ENCODE measurements at regions not wholly inside any gene's neighbourhood (a gene's known extent, or its start where the extent isn't known, plus 50 kb on each side); places are given as distances from the start of the nearest gene placed in this dataset.
A peak's percentile ranks its signal among the peaks of the same experiment; 100 is the strongest.

DNA sequence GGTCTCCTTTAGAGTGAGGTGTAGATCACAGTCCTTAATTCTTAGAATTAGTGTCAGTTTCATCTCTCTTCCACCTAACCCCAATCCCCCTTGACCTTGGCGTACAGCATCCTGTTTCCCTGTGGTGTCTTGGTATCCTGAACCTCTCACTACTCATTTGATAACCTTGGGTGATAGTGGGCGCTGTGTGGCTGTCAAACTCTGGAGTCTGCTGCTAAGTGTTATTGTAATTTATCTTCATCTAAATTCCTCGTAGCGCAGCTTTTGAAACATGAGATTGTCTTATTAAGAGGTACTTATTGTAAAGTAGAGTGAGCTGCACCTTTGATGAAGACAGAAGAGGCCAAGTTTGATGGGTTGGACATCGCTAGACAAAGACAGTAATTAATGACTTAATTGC lies 222.6 kb upstream of the SPRED2 start:
- WGBS (ENCODE audit: insufficient coverage), result 100% methylated on average over 1 of the region's 5 CpGs
- Histone ChIP-seq H3K4me1 (ENCODE audit: control insufficient read depth, insufficient read depth, low read length) (no peaks in the 10 kb centered on the region), H3K36me3 (ENCODE audit: control insufficient read depth, insufficient read depth, low read length) (no peaks in the 10 kb centered on the region), H3K4me3 (ENCODE audit: low read depth, low read length) (no peak overlapping the region), H3K27me3 (ENCODE audit: control insufficient read depth, insufficient read depth, low read length) (no peaks in the 10 kb centered on the region), H3K9me3 (ENCODE audit: control insufficient read depth, insufficient read depth, low read length) (no peaks in the 10 kb centered on the region), H3K27ac (ENCODE audit: low read depth, low read length) (no peak overlapping the region)
- no peak for DNase-seq (ENCODE audit: low read depth in 4 of 6, low spot score in 6 of 6)

DNA sequence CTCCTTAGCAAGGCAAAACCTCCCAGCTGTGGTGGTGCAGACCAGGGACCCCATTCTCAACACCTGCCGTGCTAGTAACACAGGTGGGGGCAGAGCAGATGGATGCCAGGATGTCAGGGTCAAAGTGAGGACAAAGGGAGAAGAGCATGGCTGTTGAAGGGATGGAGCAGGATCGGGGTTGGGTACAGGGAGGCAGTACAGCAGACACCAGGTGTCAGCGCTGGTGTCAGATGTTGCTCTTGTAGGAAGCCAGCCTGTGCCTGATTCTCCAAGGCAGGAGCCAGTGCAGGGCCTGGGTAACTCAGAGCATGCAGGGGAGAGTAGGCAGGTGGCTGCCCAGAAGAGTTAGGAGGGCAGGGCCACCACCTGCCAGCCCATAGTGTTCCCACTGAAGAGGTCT lies 222.1 kb upstream of the SPRED2 start:
- Histone ChIP-seq H3K4me3 (ENCODE audit: low read depth, low read length) (no peak overlapping the region), H3K27ac (ENCODE audit: low read depth, low read length) (no peak overlapping the region), H3K36me3 (ENCODE audit: control insufficient read depth, insufficient read depth, low read length) (no peaks in the 10 kb centered on the region), H3K27me3 (ENCODE audit: control insufficient read depth, insufficient read depth, low read length) (no peaks in the 10 kb centered on the region), H3K4me1 (ENCODE audit: control insufficient read depth, insufficient read depth, low read length) (no peaks in the 10 kb centered on the region), H3K9me3 (ENCODE audit: control insufficient read depth, insufficient read depth, low read length) (no peaks in the 10 kb centered on the region)
- 74% methylated on average over 3 of the region's 3 CpGs for WGBS (ENCODE audit: insufficient coverage)
- DNase-seq (ENCODE audit: low read depth in 4 of 6, low spot score in 6 of 6), result no peak

DNA sequence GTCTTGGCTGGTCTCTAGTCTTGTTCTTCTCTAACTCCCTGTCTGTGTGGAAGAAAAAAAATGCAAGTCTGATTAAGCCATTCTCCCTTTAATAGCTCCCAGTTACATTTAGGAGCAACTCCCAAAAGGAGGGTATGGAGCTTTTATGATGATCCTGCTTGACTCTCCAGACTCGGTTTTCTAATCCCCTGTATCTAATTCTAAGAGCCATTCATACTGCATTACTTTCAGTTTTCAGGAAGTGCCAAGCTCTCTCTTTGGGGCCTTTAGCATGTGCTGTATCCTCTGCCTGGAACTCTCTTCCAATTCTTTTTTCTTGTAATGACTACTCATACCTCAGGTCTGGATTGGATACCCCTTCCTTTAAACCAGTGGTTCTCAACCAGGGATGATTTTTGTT lies 219.7 kb upstream of the SPRED2 start:
- no peaks in the 10 kb centered on the region for H3K27me3 ChIP-seq (ENCODE audit: control insufficient read depth, insufficient read depth, low read length)
- H3K36me3 ChIP-seq (ENCODE audit: control insufficient read depth, insufficient read depth, low read length), result no peaks in the 10 kb centered on the region
- H3K4me1 ChIP-seq (ENCODE audit: control insufficient read depth, insufficient read depth, low read length), result no peaks in the 10 kb centered on the region
- no peaks in the 10 kb centered on the region for H3K9me3 ChIP-seq (ENCODE audit: control insufficient read depth, insufficient read depth, low read length)
- H3K27ac ChIP-seq (ENCODE audit: low read depth, low read length), result no peak overlapping the region
- WGBS (ENCODE audit: insufficient coverage), result 56% methylated on average over 1 of the region's 1 CpG
- no peak overlapping the region for H3K4me3 ChIP-seq (ENCODE audit: low read depth, low read length)
- DNase-seq (ENCODE audit: low read depth in 4 of 6, low spot score in 6 of 6), result no peak

GRCh38 chr2:65649811-65650589 lies 217.6 kb upstream of the SPRED2 start:
- no peak for DNase-seq (ENCODE audit: low read depth in 4 of 6, low spot score in 6 of 6)
- no peaks in the 10 kb centered on the region for H3K9me3 ChIP-seq (ENCODE audit: control insufficient read depth, insufficient read depth, low read length)
- no peak overlapping the region for H3K4me3 ChIP-seq (ENCODE audit: low read depth, low read length)
- H3K27me3 ChIP-seq (ENCODE audit: control insufficient read depth, insufficient read depth, low read length), result no peaks in the 10 kb centered on the region
- no CpG with 5 or more reads among the region's 5 CpGs for WGBS (ENCODE audit: insufficient coverage)
- H3K4me1 ChIP-seq (ENCODE audit: control insufficient read depth, insufficient read depth, low read length), result no peaks in the 10 kb centered on the region
- H3K36me3 ChIP-seq (ENCODE audit: control insufficient read depth, insufficient read depth, low read length), result no peaks in the 10 kb centered on the region
- H3K27ac ChIP-seq (ENCODE audit: low read depth, low read length), result no peak overlapping the region

DNA sequence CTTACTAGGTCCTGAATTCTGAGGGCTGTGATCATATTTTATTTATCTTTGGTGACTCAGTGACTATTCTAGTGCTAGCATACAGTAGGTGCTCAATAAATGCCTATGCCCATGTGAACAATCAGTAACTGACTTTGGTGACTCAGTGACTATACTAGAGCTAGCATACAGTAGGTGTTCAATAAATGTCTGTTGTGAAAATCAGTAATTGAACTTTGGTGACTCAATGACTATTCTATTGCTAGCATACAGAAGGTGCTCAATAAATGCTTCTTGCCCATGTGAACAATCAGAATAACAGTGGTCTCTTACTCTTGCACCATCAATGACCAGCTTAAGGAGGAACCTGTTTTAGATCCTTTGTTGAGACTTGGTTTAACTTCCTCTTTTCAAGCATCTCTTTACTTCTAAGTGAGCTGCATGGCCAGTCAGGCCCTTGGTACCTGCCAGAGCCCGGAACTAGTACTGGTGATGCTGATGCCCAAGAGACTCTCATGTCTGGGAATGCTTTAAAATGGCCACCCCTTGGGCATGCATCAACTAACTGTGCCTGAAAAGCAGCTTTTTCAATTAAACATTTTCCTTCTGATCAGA lies 214.9 kb upstream of the SPRED2 start:
- WGBS (ENCODE audit: insufficient coverage), result 100% methylated on average over 1 of the region's 1 CpG
- H3K9me3 ChIP-seq (ENCODE audit: control insufficient read depth, insufficient read depth, low read length), result no peaks in the 10 kb centered on the region
- no peak for DNase-seq (ENCODE audit: low read depth in 4 of 6, low spot score in 6 of 6)
- H3K4me3 ChIP-seq (ENCODE audit: low read depth, low read length), result no peak overlapping the region
- H3K36me3 ChIP-seq (ENCODE audit: control insufficient read depth, insufficient read depth, low read length), result no peaks in the 10 kb centered on the region
- H3K27me3 ChIP-seq (ENCODE audit: control insufficient read depth, insufficient read depth, low read length), result no peaks in the 10 kb centered on the region
- H3K27ac ChIP-seq (ENCODE audit: low read depth, low read length), result no peak overlapping the region
- no peaks in the 10 kb centered on the region for H3K4me1 ChIP-seq (ENCODE audit: control insufficient read depth, insufficient read depth, low read length)

- no peak for DNase-seq (ENCODE audit: low read depth in 4 of 6, low spot score in 6 of 6)
- no peaks in the 10 kb centered on the region for H3K9me3 ChIP-seq (ENCODE audit: control insufficient read depth, insufficient read depth, low read length)
- no peak overlapping the region for H3K27ac ChIP-seq (ENCODE audit: low read depth, low read length)
- H3K27me3 ChIP-seq (ENCODE audit: control insufficient read depth, insufficient read depth, low read length), result no peaks in the 10 kb centered on the region
- no peaks in the 10 kb centered on the region for H3K4me1 ChIP-seq (ENCODE audit: control insufficient read depth, insufficient read depth, low read length)
- no peak overlapping the region for H3K4me3 ChIP-seq (ENCODE audit: low read depth, low read length)
- 80% methylated on average over 3 of the region's 8 CpGs for WGBS (ENCODE audit: insufficient coverage)
- no peaks in the 10 kb centered on the region for H3K36me3 ChIP-seq (ENCODE audit: control insufficient read depth, insufficient read depth, low read length)
These were observed 208.3 kb upstream of the SPRED2 start for GRCh38 chr2:65640793-65641103.

DNA sequence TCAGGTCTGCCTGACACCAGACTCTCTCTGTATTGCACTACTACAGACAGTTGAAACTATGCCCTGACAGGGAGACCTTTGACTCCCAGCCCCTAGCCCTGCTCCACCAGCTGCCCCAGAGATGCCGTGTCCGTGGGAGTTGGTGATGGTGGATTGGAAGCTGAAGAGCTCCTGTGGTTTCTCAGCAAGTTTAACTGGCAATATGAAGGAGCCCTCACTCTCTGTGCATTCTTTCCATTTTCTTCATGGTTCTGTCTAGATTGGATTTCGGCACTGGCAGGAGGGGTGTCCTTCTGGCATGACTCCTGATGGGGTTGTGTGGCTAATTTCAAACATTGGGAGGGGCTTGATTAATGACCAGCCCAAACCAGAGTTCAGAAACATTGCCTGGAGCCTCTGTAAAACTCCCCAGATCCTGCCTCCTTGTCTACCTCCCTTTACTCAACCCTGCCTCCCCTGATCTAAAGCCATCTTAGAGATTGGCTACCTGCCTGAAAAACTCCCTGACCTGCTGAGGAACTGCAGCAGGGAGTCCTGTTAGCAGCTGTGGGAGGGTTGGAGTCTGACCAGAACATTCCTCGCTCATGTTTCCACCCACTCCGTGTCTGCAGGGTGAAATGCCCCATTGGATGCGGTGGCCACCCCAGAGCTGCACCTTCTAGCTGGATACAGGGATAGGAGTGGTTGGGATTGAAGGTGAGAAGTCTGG lies 206.9 kb upstream of the SPRED2 start:
- no peaks in the 10 kb centered on the region for H3K9me3 ChIP-seq (ENCODE audit: control insufficient read depth, insufficient read depth, low read length)
- H3K27ac ChIP-seq (ENCODE audit: low read depth, low read length), result no peak overlapping the region
- WGBS (ENCODE audit: insufficient coverage), result 70% methylated on average over 2 of the region's 6 CpGs
- no peaks in the 10 kb centered on the region for H3K27me3 ChIP-seq (ENCODE audit: control insufficient read depth, insufficient read depth, low read length)
- H3K4me1 ChIP-seq (ENCODE audit: control insufficient read depth, insufficient read depth, low read length), result no peaks in the 10 kb centered on the region
- no peaks in the 10 kb centered on the region for H3K36me3 ChIP-seq (ENCODE audit: control insufficient read depth, insufficient read depth, low read length)
- DNase-seq (ENCODE audit: low read depth in 4 of 6, low spot score in 6 of 6), result no peak
- H3K4me3 ChIP-seq (ENCODE audit: low read depth, low read length), result no peak overlapping the region

DNA sequence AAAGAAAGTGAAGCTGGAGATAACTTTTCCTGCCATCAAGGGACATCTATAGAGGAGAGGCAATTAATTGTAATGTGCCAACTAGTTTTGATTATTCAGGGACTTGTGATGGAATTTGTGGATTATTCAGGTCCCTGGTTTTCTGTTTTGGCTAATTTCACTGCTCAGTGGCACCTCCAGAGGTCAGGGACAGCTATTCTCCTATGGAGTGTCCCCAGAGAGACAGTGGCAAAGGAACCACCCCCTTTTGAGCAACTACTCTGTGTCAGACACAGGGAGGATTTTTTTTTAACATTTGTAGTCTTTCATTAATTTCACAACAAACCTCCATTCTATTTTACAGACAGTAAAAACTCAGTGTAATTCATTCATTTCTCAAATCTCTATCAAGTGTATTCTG lies 206.0 kb upstream of the SPRED2 start:
- no peak for DNase-seq (ENCODE audit: low read depth in 4 of 6, low spot score in 6 of 6)
- Histone ChIP-seq H3K27ac (ENCODE audit: low read depth, low read length) (no peak overlapping the region), H3K4me3 (ENCODE audit: low read depth, low read length) (no peak overlapping the region), H3K4me1 (ENCODE audit: control insufficient read depth, insufficient read depth, low read length) (no peaks in the 10 kb centered on the region), H3K27me3 (ENCODE audit: control insufficient read depth, insufficient read depth, low read length) (no peaks in the 10 kb centered on the region), H3K9me3 (ENCODE audit: control insufficient read depth, insufficient read depth, low read length) (no peaks in the 10 kb centered on the region), H3K36me3 (ENCODE audit: control insufficient read depth, insufficient read depth, low read length) (no peaks in the 10 kb centered on the region)

- WGBS (ENCODE audit: insufficient coverage), result 94% methylated on average over 2 of the region's 7 CpGs
- Histone ChIP-seq H3K4me3 (ENCODE audit: low read depth, low read length) (no peak overlapping the region), H3K27me3 (ENCODE audit: control insufficient read depth, insufficient read depth, low read length) (no peaks in the 10 kb centered on the region), H3K4me1 (ENCODE audit: control insufficient read depth, insufficient read depth, low read length) (no peaks in the 10 kb centered on the region), H3K27ac (ENCODE audit: low read depth, low read length) (no peak overlapping the region), H3K36me3 (ENCODE audit: control insufficient read depth, insufficient read depth, low read length) (no peaks in the 10 kb centered on the region), H3K9me3 (ENCODE audit: control insufficient read depth, insufficient read depth, low read length) (no peaks in the 10 kb centered on the region)
- DNase-seq (ENCODE audit: low read depth in 4 of 6, low spot score in 6 of 6), result peak in 1 of 6 donors; percentile 34
These were observed 204.5 kb upstream of the SPRED2 start for GRCh38 chr2:65636813-65637483.
